Endothelial cell (in vitro differentiated cells): ENCODE measurements at regions not wholly inside any gene's neighbourhood (a gene's known extent, or its start where the extent isn't known, plus 50 kb on each side); places are given as distances from the start of the nearest gene placed in this dataset.

Experiments
- DNase-seq: peaks from one replicate; pipeline ENCODE4 v3.0.0; 2021; ENCODE audit warnings: low spot score
- H3K27ac Mint-ChIP-seq: one replicate; pipeline ENCODE4 v1.8.0; 2021; ENCODE audit warnings: mixed read lengths, inconsistent platforms; ENCODE audit not compliant: unreplicated experiment
- H3K27me3 Mint-ChIP-seq: one replicate; pipeline ENCODE4 v1.8.0; 2021; ENCODE audit warnings: mild to moderate bottlenecking, moderate library complexity, mixed read lengths, inconsistent platforms; ENCODE audit not compliant: unreplicated experiment
- H3K36me3 Mint-ChIP-seq: one replicate; pipeline ENCODE4 v1.8.0; 2021; ENCODE audit warnings: mild to moderate bottlenecking, low read depth, mixed read lengths, inconsistent platforms; ENCODE audit not compliant: unreplicated experiment
- H3K4me1 Mint-ChIP-seq: one replicate; pipeline ENCODE4 v1.8.0; 2021; ENCODE audit warnings: mild to moderate bottlenecking, mixed read lengths, inconsistent platforms; ENCODE audit not compliant: unreplicated experiment
- H3K4me3 Mint-ChIP-seq: one replicate; pipeline ENCODE4 v1.8.0; 2021; ENCODE audit warnings: mild to moderate bottlenecking, mixed read lengths, inconsistent platforms; ENCODE audit not compliant: unreplicated experiment
- H3K9me3 Mint-ChIP-seq: one replicate; pipeline ENCODE4 v1.8.0; 2021; ENCODE audit warnings: mixed read lengths, inconsistent platforms; ENCODE audit not compliant: unreplicated experiment
- CTCF ChIP-seq: fragments of 200-600 bp; sonication (generic); IDR thresholded peaks from one replicate; pipeline ENCODE4 v1.5.0; 2021; ENCODE audit warnings: antibody characterized with exemption; ENCODE audit not compliant: unreplicated experiment

- Mint-ChIP-seq H3K9me3 (no peaks in the 10 kb centered on the region), H3K27me3 (peaks cover 4% of the 10 kb centered on the region), H3K4me1 (no peaks in the 10 kb centered on the region), H3K36me3 (peaks cover 5% of the 10 kb centered on the region), H3K27ac (peak overlapping the region; percentile 5), H3K4me3 (no peak overlapping the region)
- no peak for TF ChIP-seq CTCF
- no peak for DNase-seq
Measured at GRCh38 chr5:82772281-82772680, 304.9 kb downstream of the TMEM167A start.

DNA sequence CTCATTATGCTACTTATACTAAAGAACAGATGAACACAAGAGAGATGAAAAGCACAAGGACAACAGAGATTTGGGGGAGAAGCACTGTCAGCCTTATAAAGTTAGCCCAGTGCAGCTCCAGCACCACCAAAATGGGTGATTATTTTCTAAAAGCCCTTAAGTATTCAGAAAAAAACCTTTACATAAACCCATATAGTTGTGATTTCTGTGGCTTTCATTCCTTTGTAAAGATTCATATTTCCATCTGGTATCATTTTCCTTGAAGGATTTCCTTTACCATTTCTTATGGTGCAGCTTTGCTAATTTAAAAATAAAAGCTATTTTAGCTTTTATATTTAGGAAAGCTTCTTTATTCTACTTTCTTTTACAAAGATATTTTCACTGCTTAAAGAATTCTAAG, 311.0 kb downstream of the TMEM167A start:
- no peak for DNase-seq
- peaks cover 5% of the 10 kb centered on the region for H3K36me3 Mint-ChIP-seq
- H3K4me1 Mint-ChIP-seq: peaks cover 12% of the 10 kb centered on the region
- H3K4me3 Mint-ChIP-seq: no peak overlapping the region
- peak overlapping the region; percentile 55 for H3K27ac Mint-ChIP-seq
- H3K9me3 Mint-ChIP-seq: no peaks in the 10 kb centered on the region
- TF ChIP-seq CTCF: no peak
- no peaks in the 10 kb centered on the region for H3K27me3 Mint-ChIP-seq

DNA sequence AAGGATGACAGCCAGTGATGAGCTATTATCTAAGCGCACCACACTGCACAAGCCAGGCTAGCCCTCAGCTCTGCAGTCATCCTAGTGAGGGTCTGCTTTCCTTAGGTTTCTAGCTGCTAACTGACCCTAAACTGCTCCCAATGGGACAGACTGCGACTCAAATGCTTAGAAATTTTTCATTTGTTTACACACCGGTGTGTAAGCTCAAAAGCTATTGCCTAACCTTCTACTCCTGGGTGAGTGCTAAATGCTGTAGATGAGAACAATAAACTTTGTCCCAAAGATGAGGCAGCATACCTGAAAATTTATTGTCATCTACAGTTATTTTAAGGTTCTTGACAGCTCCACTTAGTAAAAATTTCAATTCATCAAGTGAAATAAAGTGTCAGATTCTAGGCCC, 311.4 kb downstream of the TMEM167A start:
- Mint-ChIP-seq H3K4me1 (peaks cover 12% of the 10 kb centered on the region), H3K9me3 (no peaks in the 10 kb centered on the region), H3K4me3 (no peak overlapping the region), H3K27ac (peak overlapping the region; percentile 55), H3K27me3 (no peaks in the 10 kb centered on the region), H3K36me3 (peaks cover 5% of the 10 kb centered on the region)
- no peak for DNase-seq
- no peak for TF ChIP-seq CTCF

DNA sequence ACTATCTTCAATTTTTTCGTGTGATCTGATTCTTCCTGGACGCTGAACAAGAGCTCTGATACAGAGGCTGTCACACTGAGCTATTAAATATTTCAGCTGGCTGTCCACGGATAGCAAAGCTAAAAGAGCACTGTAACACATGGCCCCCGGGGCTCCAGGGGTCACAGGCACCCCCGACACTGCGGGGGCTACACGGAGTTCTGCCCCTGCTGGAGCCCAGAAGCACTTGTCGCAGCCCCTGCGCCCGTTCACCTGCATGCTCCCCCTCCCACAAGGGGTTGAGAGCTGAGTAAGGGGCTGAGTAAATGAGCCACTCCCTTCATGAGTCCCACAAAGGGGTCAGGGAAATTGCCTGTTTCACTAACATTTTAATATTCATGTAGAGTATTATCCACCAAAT, 316.3 kb downstream of the TMEM167A start:
- Mint-ChIP-seq H3K27me3 (peaks cover 3% of the 10 kb centered on the region), H3K27ac (no peak overlapping the region), H3K4me3 (no peak overlapping the region), H3K4me1 (peaks cover 5% of the 10 kb centered on the region), H3K36me3 (no peaks in the 10 kb centered on the region), H3K9me3 (no peaks in the 10 kb centered on the region)
- TF ChIP-seq CTCF: no peak
- DNase-seq: no peak

- H3K27ac Mint-ChIP-seq: no peak overlapping the region
- no peak for DNase-seq
- peaks cover 3% of the 10 kb centered on the region for H3K27me3 Mint-ChIP-seq
- H3K4me1 Mint-ChIP-seq: no peaks in the 10 kb centered on the region
- no peak overlapping the region for H3K4me3 Mint-ChIP-seq
- H3K36me3 Mint-ChIP-seq: no peaks in the 10 kb centered on the region
- H3K9me3 Mint-ChIP-seq: no peaks in the 10 kb centered on the region
- TF ChIP-seq CTCF: no peak
Measured at GRCh38 chr5:82758881-82759280, 318.3 kb downstream of the TMEM167A start.
